K562 (cell line): ENCODE measurements at regions not wholly inside any gene's neighbourhood (a gene's known extent, or its start where the extent isn't known, plus 50 kb on each side); places are given as distances from the start of the nearest gene placed in this dataset.

Experiments
- ATAC-seq: fragments of 200-7000 bp; cut with Tn5 transposase; 3 replicates; pipeline ENCODE4 v1.9.1; 2020; ENCODE audit warnings: moderate library complexity
- BruUV-seq: library from RNA; stranded (reverse); fragments of 400-500 nt; replicated peaks from 2 replicates; lab custom pipeline; 2021; lab: Mats Ljungman, UMichigan
- CTCF ChIA-PET: fragments of 300-600 bp; formaldehyde crosslinking; extraction: SDS; loops from one replicate; lab custom pipeline; 2021; ENCODE audit warnings: low intra/inter-chr PET ratio; lab: Yijun Ruan, JAX
- POLR2A ChIA-PET: fragments of 300-600, 350-650 bp; sonication (Branson Sonifier 250); formaldehyde crosslinking; extraction: SDS; loops from one replicate; lab custom pipeline; 2021; ENCODE audit warnings: antibody characterized with exemption, inconsistent platforms; lab: Yijun Ruan, JAX
- DNase-seq, 4 experiments: peaks; one replicate each; pipeline versions ENCODE4 v3.0.0 to v3.0.0-alpha.2; 2011 to 2018; ENCODE audit warnings: low spot score in 3 of 4, mixed read lengths in 3 of 4; ENCODE audit errors: extremely low read depth in 1 of 4
- FAIRE-seq: peaks from 2 replicates; lab custom pipeline; 2011; peaks lifted over from hg19 to GRCh38; lab: Jason Lieb, UNC
- H2AFZ ChIP-seq: 2 replicates; pipeline ENCODE4 v1.6.0; 2011; ENCODE audit warnings: low read depth, low read length, control low read depth, inconsistent platforms
- H3K27ac ChIP-seq: fragments of 200-600 bp; 3 replicates; pipeline ENCODE4 v1.8.0; 2011; ENCODE audit warnings: low read depth, mild to moderate bottlenecking, control low read depth, inconsistent platforms, low read length, moderate library complexity, mixed read lengths; ENCODE audit errors: extremely low read depth
- H3K27me3 ChIP-seq, 2 experiments: fragments of 300-600 bp in 1 of 2; 2 replicates in 1 of 2; 3 replicates in 1 of 2; pipeline versions ENCODE4 v1.6.0 to v1.8.0; 2011; ENCODE audit warnings: inconsistent platforms in 2 of 2, low read length in 2 of 2, mild to moderate bottlenecking in 1 of 2, mixed read lengths in 1 of 2, moderate library complexity in 1 of 2; ENCODE audit not compliant: control insufficient read depth in 2 of 2, insufficient read depth in 2 of 2
- H3K36me3 ChIP-seq: fragments of 300-600 bp; 3 replicates; pipeline ENCODE4 v1.8.0; 2011; ENCODE audit warnings: mild to moderate bottlenecking, low read length, inconsistent platforms; ENCODE audit not compliant: control insufficient read depth, insufficient read depth
- H3K4me1 ChIP-seq, 2 experiments: fragments of 200-600 bp in 1 of 2; replicated peaks in 1 of 2; 2 replicates in 1 of 2; 3 replicates in 1 of 2; pipeline versions ENCODE4 v1.5.1 to v1.8.0; 2011; ENCODE audit warnings: inconsistent platforms in 2 of 2, low read length in 2 of 2, mild to moderate bottlenecking in 1 of 2, mixed read lengths in 1 of 2, moderate library complexity in 1 of 2; ENCODE audit not compliant: control insufficient read depth in 2 of 2, insufficient read depth in 2 of 2
- H3K4me2 ChIP-seq: 2 replicates; pipeline ENCODE4 v1.6.1; 2011; ENCODE audit warnings: low read length, control low read depth, inconsistent platforms, mixed read lengths; ENCODE audit not compliant: insufficient read depth
- H3K4me3 ChIP-seq: fragments of 200-600 bp; sonication (generic), shearing (Covaris generic); 2 replicates; pipeline ENCODE4 v1.5.1; 2016; ENCODE audit warnings: control low read depth, inconsistent platforms
- H3K79me2 ChIP-seq: fragments of 200-600 bp; 3 replicates; pipeline ENCODE4 v1.8.0; 2011; ENCODE audit warnings: low read length, inconsistent platforms; ENCODE audit not compliant: control insufficient read depth, insufficient read depth
- H3K9ac ChIP-seq, 2 experiments: 2 replicates each; pipeline versions ENCODE4 v1.6.0 to v1.6.1; 2011; ENCODE audit warnings: low read depth in 2 of 2, low read length in 2 of 2, control low read depth in 1 of 2, inconsistent platforms in 1 of 2, mild to moderate bottlenecking in 1 of 2, mixed read lengths in 1 of 2; ENCODE audit not compliant: insufficient read depth in 1 of 2
- H3K9me1 ChIP-seq: one replicate; pipeline ENCODE4 v1.6.0; 2011; ENCODE audit warnings: inconsistent platforms, mild to moderate bottlenecking, low read length, moderate library complexity; ENCODE audit not compliant: control insufficient read depth, insufficient read depth
- H3K9me3 ChIP-seq: replicated peaks from 2 replicates; pipeline ENCODE4 v1.5.1; 2011; ENCODE audit warnings: low read depth, low read length, inconsistent platforms; ENCODE audit not compliant: control insufficient read depth, insufficient read depth
- H4K20me1 ChIP-seq: replicated peaks from 2 replicates; pipeline ENCODE4 v1.6.1; 2011; ENCODE audit warnings: low read length, inconsistent platforms, mixed read lengths; ENCODE audit not compliant: control insufficient read depth, insufficient read depth
- BDP1 ChIP-seq: IDR thresholded peaks from 3 replicates; pipeline ENCODE4 v1.6.1; 2011; ENCODE audit not compliant: insufficient read length, insufficient read depth
- BRF1 ChIP-seq: IDR thresholded peaks from 3 replicates; pipeline ENCODE4 v1.6.1; 2011; ENCODE audit warnings: borderline replicate concordance, mild to moderate bottlenecking; ENCODE audit not compliant: insufficient read length; ENCODE audit errors: extremely low read depth
- GTF2F1 ChIP-seq: IDR thresholded peaks from 2 replicates; pipeline ENCODE4 v1.6.1; 2011; ENCODE audit warnings: low read depth, low read length, improper control_type of control experiment
- NR3C1 ChIP-seq: sonication (generic); formaldehyde crosslinking; IDR thresholded peaks from 2 replicates; pipeline ENCODE4 v1.8.1; 2022; ENCODE audit warnings: missing genetic modification reagents
- POLR2G ChIP-seq: fragments of 200-400 bp; formaldehyde crosslinking; IDR thresholded peaks from 2 replicates; pipeline ENCODE4 v1.6.1; 2017; ENCODE audit warnings: low read depth, mild to moderate bottlenecking, antibody characterized with exemption, low read length, moderate library complexity
- RB1 ChIP-seq: fragments of 450-650 bp; IDR thresholded peaks from 2 replicates; pipeline ENCODE4 v1.6.1; 2017; ENCODE audit warnings: low read depth, mild to moderate bottlenecking
- SLC30A9 ChIP-seq: fragments of 250-450 bp; sonication (Bioruptor Pico); IDR thresholded peaks from 2 replicates; pipeline ENCODE4 v1.8.0; 2022; ENCODE audit warnings: mild to moderate bottlenecking, moderate library complexity
- SMAD1 ChIP-seq: fragments of 150-350 bp; IDR thresholded peaks from 2 replicates; pipeline ENCODE4 v1.6.1; 2014; ENCODE audit warnings: low read length, low read depth; ENCODE audit not compliant: partially characterized antibody
- SMAD2 ChIP-seq: fragments of 150-350 bp; IDR thresholded peaks from 2 replicates; pipeline ENCODE4 v1.6.1; 2014; ENCODE audit warnings: low read depth, mild to moderate bottlenecking, low read length
- USF2 ChIP-seq: sonication (generic); formaldehyde crosslinking; IDR thresholded peaks from 2 replicates; pipeline ENCODE4 v1.5.0; 2020; ENCODE audit warnings: missing genetic modification reagents
- ZKSCAN8 ChIP-seq: fragments of 200-800 bp; sonication (Bioruptor generic); IDR thresholded peaks from 2 replicates; pipeline ENCODE4 v1.6.1; 2016; ENCODE audit warnings: missing genetic modification characterization, missing compliant biosample characterization
- ZNF584 ChIP-seq: fragments of 200-800 bp; sonication (Bioruptor generic); IDR thresholded peaks from 2 replicates; pipeline ENCODE4 v1.6.1; 2016; ENCODE audit warnings: low read depth, mild to moderate bottlenecking, missing genetic modification characterization, missing compliant biosample characterization
- ZNF668 ChIP-seq: fragments of 250-450 bp; sonication (Bioruptor Pico); IDR thresholded peaks from 2 replicates; pipeline ENCODE4 v1.8.0; 2022; ENCODE audit warnings: mild to moderate bottlenecking, inconsistent platforms
- WGBS: fragments of 100-300 bp; shearing (Covaris generic); methylation state at CpG from one replicate; pipeline ENCODE4 v1.1.6; 2016; ENCODE audit warnings: low coverage, mixed read lengths; ENCODE audit not compliant: insufficient coverage; ENCODE audit errors: missing lambda C conversion rate; 5-methylcytosine and 5-hydroxymethylcytosine counted together
- in situ Hi-C: fragments of 300-500 bp; cut with MboI; formaldehyde crosslinking; loops from 4 replicates; pipeline ENCODE4 v1.15.0; 2018; ENCODE audit warnings: inconsistent platforms, mixed read lengths
- intact Hi-C: fragments of 100-400 bp; cut with micrococcal nuclease; formaldehyde crosslinking; loops from 2 replicates; pipeline ENCODE4 v1.14.2; 2022
- TF ChIP-seq, protein P1 (sequence below): fragments of 250-450 bp; sonication (Bioruptor Pico); IDR thresholded peaks from 2 replicates; pipeline ENCODE4 v1.8.0; 2022; ENCODE audit warnings: moderate library complexity, mild to moderate bottlenecking, inconsistent platforms

GRCh38 chr6:8995156-8995555 is 559.8 kb upstream of the SLC35B3 start (continued):
- TF ChIP-seq SMAD1 = no peak

GRCh38 chr6:8993111-8993510 is 557.8 kb upstream of the SLC35B3 start:
- no peaks in the 10 kb centered on the region for H3K27me3 ChIP-seq
- no peaks in the 10 kb centered on the region for H4K20me1 ChIP-seq
- H3K27ac ChIP-seq = no peak overlapping the region
- no peak for TF ChIP-seq USF2 (CRISPR knock-in tag)
- TF ChIP-seq POLR2G = no peak
- TF ChIP-seq BRF1 = no peak
- TF ChIP-seq ZNF668 = no peak
- no peak for TF ChIP-seq SLC30A9 (CRISPR knock-in tag)
- TF ChIP-seq NR3C1 = no peak
- TF ChIP-seq GTF2F1 = no peak
- TF ChIP-seq SMAD2 = no peak
- TF ChIP-seq, protein P1, sequence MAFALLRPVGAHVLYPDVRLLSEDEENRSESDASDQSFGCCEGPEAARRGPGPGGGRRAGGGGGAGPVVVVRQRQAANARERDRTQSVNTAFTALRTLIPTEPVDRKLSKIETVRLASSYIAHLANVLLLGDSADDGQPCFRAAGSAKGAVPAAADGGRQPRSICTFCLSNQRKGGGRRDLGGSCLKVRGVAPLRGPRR (CRISPR knock-in tag) = no peak
- no peak for TF ChIP-seq RB1
- TF ChIP-seq ZKSCAN8 (CRISPR knock-in tag) = no peak
- no peak for TF ChIP-seq BDP1
- TF ChIP-seq ZNF584 (CRISPR knock-in tag) = no peak
- CTCF ChIA-PET = no interaction called here
- H3K9ac ChIP-seq = no peak overlapping the region
- ATAC-seq = no peak
- FAIRE-seq = no peak
- H3K4me3 ChIP-seq = no peak overlapping the region
- BruUV-seq = no TSS peak
- intact Hi-C loops (no loop called here), in situ Hi-C loops (no loop called here)
- H3K79me2 ChIP-seq = no peaks in the 10 kb centered on the region
- H3K9me3 ChIP-seq = no peaks in the 10 kb centered on the region
- POLR2A ChIA-PET = interaction anchor here (0.6 kb wide), 1 partner anchor 57 kb away, joined by 3 read pairs; no protein-coding TSS in a partner anchor
- no peak overlapping the region for H3K4me2 ChIP-seq
- WGBS = 2% methylated on average over 3 of the region's 3 CpGs
- no peak overlapping the region for H2AFZ ChIP-seq
- no peaks in the 10 kb centered on the region for H3K36me3 ChIP-seq
- H3K4me1 ChIP-seq = no peaks in the 10 kb centered on the region
- no peak for DNase-seq
- H3K9me1 ChIP-seq = no peaks in the 10 kb centered on the region
